NB4 (cell line): ENCODE measurements at regions not wholly inside any gene's neighbourhood (a gene's known extent, or its start where the extent isn't known, plus 50 kb on each side); places are given as distances from the start of the nearest gene placed in this dataset.

Experiments
- MYC ChIP-seq: IDR thresholded peaks from 2 replicates; pipeline ENCODE4 v1.6.1; 2011; ENCODE audit warnings: low read depth, low read length
- POLR2A ChIP-seq: IDR thresholded peaks from 2 replicates; pipeline ENCODE4 v1.6.1; 2011; ENCODE audit warnings: mild to moderate bottlenecking; ENCODE audit not compliant: insufficient read length; ENCODE audit errors: extremely low read depth
- TF ChIP-seq, protein P1 (sequence below): IDR thresholded peaks from 2 replicates; pipeline ENCODE4 v1.6.1; 2011; ENCODE audit warnings: low read depth, low read length
- TF ChIP-seq, protein P2 (sequence below): IDR thresholded peaks from one replicate; pipeline ENCODE4 v1.5.1; 2012; ENCODE audit warnings: low read depth, low read length

DNA sequence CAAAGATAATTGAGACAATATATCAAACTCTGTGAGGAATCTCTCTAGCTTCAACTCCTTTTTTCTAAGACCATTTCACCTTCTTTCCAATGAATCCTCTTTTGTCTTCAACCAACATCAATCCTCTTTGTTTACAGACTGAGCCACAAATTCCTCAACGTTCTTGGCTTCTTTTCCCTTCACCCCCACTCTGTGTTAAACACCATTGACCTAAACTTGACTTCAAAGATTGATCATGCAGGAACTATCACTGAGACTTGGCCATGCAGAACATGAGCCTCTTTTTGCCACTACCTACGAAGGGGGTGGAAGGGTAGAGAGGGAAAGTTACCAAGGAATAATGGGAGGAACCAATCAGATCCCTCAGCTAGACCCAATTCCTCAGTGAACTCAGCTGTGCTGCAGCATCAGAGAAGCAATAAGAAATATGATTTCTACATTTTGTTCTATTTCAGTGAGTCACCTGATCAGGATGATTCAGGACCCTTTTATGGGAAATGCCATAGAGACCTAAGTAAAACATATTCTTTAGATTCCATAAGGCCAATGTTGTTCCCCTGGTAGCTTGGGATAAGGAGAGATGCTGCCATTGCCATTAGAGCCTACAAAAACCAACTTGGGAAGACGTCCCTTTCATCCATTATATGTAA lies 187.7 kb upstream of the RGMB start:
- TF ChIP-seq, protein P1, sequence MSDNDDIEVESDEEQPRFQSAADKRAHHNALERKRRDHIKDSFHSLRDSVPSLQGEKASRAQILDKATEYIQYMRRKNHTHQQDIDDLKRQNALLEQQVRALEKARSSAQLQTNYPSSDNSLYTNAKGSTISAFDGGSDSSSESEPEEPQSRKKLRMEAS: no peak
- TF ChIP-seq POLR2A (no peak), MYC (no peak)
- TF ChIP-seq, protein P2, sequence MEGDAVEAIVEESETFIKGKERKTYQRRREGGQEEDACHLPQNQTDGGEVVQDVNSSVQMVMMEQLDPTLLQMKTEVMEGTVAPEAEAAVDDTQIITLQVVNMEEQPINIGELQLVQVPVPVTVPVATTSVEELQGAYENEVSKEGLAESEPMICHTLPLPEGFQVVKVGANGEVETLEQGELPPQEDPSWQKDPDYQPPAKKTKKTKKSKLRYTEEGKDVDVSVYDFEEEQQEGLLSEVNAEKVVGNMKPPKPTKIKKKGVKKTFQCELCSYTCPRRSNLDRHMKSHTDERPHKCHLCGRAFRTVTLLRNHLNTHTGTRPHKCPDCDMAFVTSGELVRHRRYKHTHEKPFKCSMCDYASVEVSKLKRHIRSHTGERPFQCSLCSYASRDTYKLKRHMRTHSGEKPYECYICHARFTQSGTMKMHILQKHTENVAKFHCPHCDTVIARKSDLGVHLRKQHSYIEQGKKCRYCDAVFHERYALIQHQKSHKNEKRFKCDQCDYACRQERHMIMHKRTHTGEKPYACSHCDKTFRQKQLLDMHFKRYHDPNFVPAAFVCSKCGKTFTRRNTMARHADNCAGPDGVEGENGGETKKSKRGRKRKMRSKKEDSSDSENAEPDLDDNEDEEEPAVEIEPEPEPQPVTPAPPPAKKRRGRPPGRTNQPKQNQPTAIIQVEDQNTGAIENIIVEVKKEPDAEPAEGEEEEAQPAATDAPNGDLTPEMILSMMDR: no peak
